ENCODE measurements at regions not wholly inside any gene's neighbourhood (a gene's known extent, or its start where the extent isn't known, plus 50 kb on each side); places are given as distances from the start of the nearest gene placed in this dataset.

DNA sequence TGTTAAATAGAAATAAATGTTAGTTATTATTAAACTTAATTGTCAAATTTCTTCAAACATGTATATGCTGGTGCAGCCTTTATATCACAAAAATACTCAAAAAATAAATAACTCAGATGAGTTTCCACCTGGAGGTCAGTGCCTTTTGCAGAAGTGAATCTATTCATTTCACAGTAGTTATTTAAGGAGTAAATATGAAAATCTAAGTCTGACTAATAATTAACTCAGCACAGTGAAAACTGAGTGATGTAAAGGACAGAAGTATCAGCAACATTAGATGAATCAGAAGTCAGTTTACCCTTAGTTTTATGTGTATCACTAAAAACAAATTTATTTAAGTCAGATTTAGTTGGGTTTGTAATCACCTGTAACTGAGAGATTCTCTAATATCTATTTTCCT lies 2135.4 kb downstream of the MRPL39 start:
- H3K4me2 ChIP-seq = no peak overlapping the region
- TF ChIP-seq Cebpa-rat (IDR thresholded peaks at IDR 0.05) = no peak
- no peaks in the 10 kb centered on the region for H3K27me3 ChIP-seq
- no peaks in the 10 kb centered on the region for H3K9me3 ChIP-seq (replicated peaks in 1 of 11)
- H3K4me1 ChIP-seq = no peaks in the 10 kb centered on the region
- H3K9ac ChIP-seq = no peak overlapping the region
- no peak overlapping the region for H3K27ac ChIP-seq
- H4K20me1 ChIP-seq = no peaks in the 10 kb centered on the region
- H3K36me3 ChIP-seq = no peaks in the 10 kb centered on the region
- H3K4me3 ChIP-seq = no peak overlapping the region

DNA sequence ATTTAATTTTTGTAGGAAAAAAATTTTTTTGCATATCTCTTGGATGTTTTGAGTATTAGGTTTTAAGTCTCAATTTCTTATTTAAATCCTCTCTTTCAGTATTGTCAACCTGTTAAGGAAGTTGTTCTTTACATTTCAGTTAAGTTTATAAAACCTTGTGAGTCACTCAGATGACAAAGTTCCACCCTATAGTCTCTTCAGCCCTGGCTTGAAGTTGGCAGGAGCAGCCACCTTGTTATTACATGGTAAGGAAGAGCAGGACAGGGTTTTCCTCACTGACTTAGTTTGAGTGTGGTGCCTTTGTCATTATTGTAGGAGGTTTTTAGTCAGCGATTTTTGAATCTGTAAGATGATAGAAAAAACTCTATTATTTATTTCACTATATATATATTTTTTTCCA lies 2143.9 kb downstream of the MRPL39 start:
- H3K27ac ChIP-seq = no peak overlapping the region
- no peak overlapping the region for H3K4me3 ChIP-seq
- no peaks in the 10 kb centered on the region for H3K36me3 ChIP-seq
- H3K4me2 ChIP-seq = no peak overlapping the region
- no peak overlapping the region for H3K9ac ChIP-seq
- H3K4me1 ChIP-seq = no peaks in the 10 kb centered on the region
- H3K27me3 ChIP-seq = no peaks in the 10 kb centered on the region
- TF ChIP-seq Cebpa-rat (IDR thresholded peaks at IDR 0.05) = no peak
- H4K20me1 ChIP-seq = no peaks in the 10 kb centered on the region
- no peaks in the 10 kb centered on the region; a peak in 1 of 22 replicates for H3K9me3 ChIP-seq (replicated peaks in 1 of 11)

DNA sequence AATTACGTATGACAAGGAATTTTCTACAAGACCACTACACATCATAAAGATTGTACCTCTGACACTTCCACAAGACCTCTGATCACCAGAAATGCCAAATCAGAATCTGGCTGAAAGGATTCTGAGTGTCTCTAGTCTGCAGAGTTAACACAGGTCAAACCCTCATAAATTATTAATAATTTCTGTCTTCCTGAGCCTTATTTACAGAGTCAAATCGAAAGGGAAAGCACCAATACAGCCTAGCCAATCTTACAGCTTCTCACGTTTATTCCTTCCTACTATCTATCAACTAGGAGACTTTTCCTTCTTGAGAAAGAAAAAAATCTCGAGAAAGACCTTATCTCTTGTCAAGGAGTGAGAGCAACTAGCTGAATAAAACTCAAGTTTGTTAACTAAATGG lies 2151.6 kb downstream of the MRPL39 start:
- Histone ChIP-seq H3K36me3 (no peaks in the 10 kb centered on the region), H3K27me3 (no peaks in the 10 kb centered on the region), H3K4me1 (peaks cover 0 to 4% (median 0%) of the 10 kb centered on the region in 10 experiments; a peak in 1 of 20 replicates), H3K27ac (no peak overlapping the region), H4K20me1 (no peaks in the 10 kb centered on the region), H3K4me3 (no peak overlapping the region), H3K9me3 (replicated peaks in 1 of 11) (peaks cover 0 to 11% (median 6%) of the 10 kb centered on the region in 11 experiments; a peak in 8 of 22 replicates), H3K4me2 (no peak overlapping the region), H3K9ac (no peak overlapping the region)
- TF ChIP-seq Cebpa-rat (IDR thresholded peaks at IDR 0.05) = no peak

DNA sequence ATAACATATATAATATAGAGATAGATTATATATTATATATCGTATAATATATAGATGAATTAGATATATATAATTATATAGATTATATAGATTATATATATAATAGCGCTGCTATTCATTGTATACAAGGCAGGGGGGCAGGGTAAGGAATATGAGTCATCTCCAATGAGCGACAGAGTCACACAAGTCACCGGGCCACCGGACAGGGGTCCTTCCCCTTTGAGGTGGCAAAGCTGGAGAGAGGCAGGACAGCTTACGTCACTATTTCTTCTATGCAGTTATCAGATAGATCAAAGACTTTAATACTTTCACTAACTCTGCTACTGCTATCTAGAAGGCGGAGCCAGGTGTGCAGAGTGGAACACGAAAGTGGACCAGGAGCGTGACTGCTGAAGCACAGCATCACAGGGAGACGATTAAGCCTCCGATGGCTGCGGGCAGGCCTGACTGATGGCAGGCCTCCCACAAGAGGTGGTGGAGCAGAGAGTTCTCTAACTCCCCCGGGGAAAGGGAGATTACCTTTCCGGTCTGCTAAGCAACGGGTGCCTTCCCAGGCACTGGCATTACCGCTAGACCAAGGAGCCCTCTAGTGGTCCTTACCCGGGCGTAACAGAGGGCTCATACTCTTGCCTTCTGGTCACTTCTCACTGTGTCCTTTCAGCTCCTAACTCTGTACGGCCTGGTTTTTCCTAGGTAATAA lies 2154.7 kb downstream of the MRPL39 start:
- Histone ChIP-seq H3K4me3 (no peak overlapping the region; a peak in 2 of 20 replicates), H3K36me3 (no peaks in the 10 kb centered on the region), H4K20me1 (no peaks in the 10 kb centered on the region), H3K27ac (no peak overlapping the region), H3K9ac (no peak overlapping the region), H3K4me2 (peak overlapping the region in 6 of 11 experiments; percentile 29 to 60 (median 41); a peak in 8 of 22 replicates), H3K4me1 (peaks cover 0 to 4% (median 0%) of the 10 kb centered on the region in 10 experiments; a peak in 1 of 20 replicates), H3K9me3 (replicated peaks in 1 of 11) (peaks cover 0 to 11% (median 6%) of the 10 kb centered on the region in 11 experiments; a peak in 8 of 22 replicates), H3K27me3 (no peaks in the 10 kb centered on the region)
- TF ChIP-seq Cebpa-rat (IDR thresholded peaks at IDR 0.05) = no peak

DNA sequence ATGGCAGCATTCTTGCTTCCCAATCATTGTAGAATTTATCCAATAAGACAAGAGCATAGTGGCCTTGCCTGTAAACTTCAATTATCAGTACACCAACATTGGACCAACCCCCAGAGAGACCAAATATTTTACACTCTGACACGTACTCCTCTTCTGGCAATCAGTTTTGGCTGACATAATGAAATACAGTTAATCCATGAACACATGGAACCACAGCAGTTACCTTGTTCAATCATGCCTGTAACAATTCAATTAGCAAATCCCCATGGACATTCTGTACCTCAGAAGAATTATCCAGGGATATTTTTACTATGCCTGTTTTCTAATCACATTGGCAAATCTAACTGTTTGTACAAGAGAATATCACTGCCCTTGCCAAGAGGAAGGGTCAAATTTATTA lies 2162.0 kb downstream of the MRPL39 start:
- Histone ChIP-seq H3K9me3 (replicated peaks in 1 of 11) (no peaks in the 10 kb centered on the region), H3K27me3 (no peaks in the 10 kb centered on the region), H4K20me1 (no peaks in the 10 kb centered on the region), H3K36me3 (no peaks in the 10 kb centered on the region), H3K9ac (no peak overlapping the region), H3K4me3 (no peak overlapping the region), H3K4me1 (no peaks in the 10 kb centered on the region), H3K4me2 (no peak overlapping the region), H3K27ac (no peak overlapping the region)
- no peak for TF ChIP-seq Cebpa-rat (IDR thresholded peaks at IDR 0.05)

DNA sequence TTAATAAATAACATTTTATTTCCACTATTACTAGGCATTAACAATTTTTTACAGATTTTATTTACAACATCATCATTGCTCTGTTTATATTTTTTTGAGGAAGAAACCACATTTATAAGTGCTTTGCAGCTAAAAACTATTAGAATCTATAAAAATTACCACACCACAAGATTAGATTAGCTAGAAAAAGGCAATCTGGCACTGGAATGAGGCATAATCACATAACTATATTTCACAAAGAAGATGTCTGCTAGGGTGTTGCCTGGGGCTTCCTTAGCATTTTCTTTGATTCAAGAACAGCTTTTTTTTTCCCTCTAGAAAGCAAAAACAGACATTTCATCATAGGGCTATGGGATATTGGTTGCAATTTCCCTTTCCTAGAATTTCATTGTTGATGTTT lies 2169.2 kb downstream of the MRPL39 start:
- Histone ChIP-seq H3K4me2 (no peak overlapping the region), H3K27me3 (no peaks in the 10 kb centered on the region), H3K4me3 (no peak overlapping the region), H3K4me1 (no peaks in the 10 kb centered on the region), H4K20me1 (no peaks in the 10 kb centered on the region), H3K36me3 (no peaks in the 10 kb centered on the region), H3K9ac (no peak overlapping the region), H3K27ac (no peak overlapping the region), H3K9me3 (replicated peaks in 1 of 11) (no peaks in the 10 kb centered on the region)
- TF ChIP-seq Cebpa-rat (IDR thresholded peaks at IDR 0.05) = no peak

DNA sequence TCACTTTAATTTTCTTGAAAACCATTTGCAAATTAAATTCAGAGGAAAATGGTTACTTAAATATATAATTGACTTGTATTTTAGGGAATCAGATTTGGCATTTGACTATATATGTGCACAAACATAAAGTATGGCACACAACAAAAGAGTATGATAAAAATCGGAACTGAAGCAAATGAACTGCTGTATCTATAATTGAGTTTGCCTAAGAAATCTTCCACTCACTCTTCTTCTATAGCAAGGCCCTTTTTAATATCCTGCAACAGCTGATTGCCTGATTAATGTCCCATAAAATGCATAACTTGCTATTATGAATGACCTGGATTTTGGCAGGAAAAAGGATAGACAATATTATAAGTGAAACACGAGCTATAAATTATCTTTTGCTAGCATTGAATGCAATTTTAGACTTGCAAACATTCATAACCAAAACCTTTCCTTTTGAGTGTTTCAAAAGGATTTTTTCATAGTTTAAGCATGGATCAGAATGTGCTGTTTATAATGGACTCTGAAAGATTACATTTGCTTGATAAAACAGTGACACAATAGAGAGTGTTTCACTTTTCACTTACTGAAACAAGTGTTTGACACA lies 2204.3 kb downstream of the MRPL39 start:
- H3K27ac ChIP-seq = no peak overlapping the region
- no peaks in the 10 kb centered on the region for H3K9me3 ChIP-seq (replicated peaks in 1 of 11)
- TF ChIP-seq Cebpa-rat (IDR thresholded peaks at IDR 0.05) = no peak

DNA sequence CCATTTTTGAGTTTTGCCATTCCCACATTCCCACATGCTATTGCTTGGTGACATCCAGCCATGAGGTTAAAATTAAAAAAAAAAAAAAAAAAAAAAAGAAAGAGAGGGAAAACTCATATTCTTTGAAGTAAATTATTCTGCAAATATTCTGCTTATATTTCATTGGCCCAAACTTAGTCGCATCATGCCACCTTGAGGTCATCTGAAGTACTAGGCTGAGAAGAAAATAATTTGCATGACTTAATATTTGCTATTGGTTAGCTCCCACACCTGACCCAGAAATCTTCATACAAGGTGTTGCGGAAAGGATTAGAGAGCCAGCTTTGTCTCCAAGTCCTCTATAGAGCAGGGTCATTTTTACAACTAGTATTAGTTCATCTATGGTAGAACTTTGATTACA lies 2206.0 kb downstream of the MRPL39 start:
- Histone ChIP-seq H3K9me3 (replicated peaks in 1 of 11) (no peaks in the 10 kb centered on the region), H4K20me1 (no peaks in the 10 kb centered on the region), H3K9ac (no peak overlapping the region), H3K4me1 (no peaks in the 10 kb centered on the region), H3K36me3 (no peaks in the 10 kb centered on the region), H3K4me3 (no peak overlapping the region), H3K27me3 (no peaks in the 10 kb centered on the region), H3K4me2 (no peak overlapping the region), H3K27ac (no peak overlapping the region)
- no peak for TF ChIP-seq Cebpa-rat (IDR thresholded peaks at IDR 0.05)

More for the DNA sequence above, 2204.3 kb downstream of the MRPL39 start:
- H4K20me1 ChIP-seq = no peaks in the 10 kb centered on the region
- no peak overlapping the region for H3K4me2 ChIP-seq
- H3K9ac ChIP-seq = no peak overlapping the region
- H3K27me3 ChIP-seq = no peaks in the 10 kb centered on the region
- H3K4me1 ChIP-seq = no peaks in the 10 kb centered on the region
- no peaks in the 10 kb centered on the region for H3K36me3 ChIP-seq
- no peak overlapping the region for H3K4me3 ChIP-seq

DNA sequence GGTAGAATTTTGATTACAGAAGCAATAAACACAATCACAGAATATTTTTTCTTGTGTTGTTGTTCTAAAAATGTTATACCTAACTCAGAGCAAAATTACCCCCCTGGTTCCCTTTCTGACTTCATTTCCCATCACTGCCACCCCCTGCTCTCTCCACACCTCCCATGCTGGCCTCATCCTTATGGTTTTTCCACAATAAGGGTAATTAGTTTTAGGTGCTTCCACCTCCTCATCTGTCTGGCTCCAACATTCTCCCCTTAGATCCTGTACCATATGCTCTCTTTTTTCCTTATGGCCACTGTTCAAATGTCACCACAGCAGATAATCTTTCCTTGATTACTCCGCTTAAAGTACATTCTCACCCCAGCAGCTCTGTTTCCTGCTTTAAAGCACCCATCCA lies 2208.6 kb downstream of the MRPL39 start:
- Histone ChIP-seq H4K20me1 (no peaks in the 10 kb centered on the region), H3K4me3 (no peak overlapping the region), H3K36me3 (no peaks in the 10 kb centered on the region)

DNA sequence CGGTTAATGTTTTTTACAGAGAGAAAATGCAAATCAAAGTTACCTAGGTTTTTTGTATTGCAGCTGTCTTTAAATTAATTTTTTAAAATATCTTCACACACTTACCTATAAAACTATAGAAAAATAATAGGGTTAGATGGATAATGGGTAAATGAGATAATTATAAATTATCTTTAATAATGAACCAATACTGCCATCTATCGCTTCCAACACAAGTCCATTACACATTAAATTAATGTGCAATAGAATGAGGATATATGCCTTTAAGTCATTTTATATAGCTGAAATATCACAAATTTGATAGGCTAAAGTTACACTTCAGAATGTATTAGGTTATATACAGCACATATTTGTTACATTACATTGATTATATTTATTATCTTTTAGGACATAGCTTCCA lies 2212.8 kb downstream of the MRPL39 start:
- H3K9ac ChIP-seq = no peak overlapping the region
- no peak for TF ChIP-seq Cebpa-rat (IDR thresholded peaks at IDR 0.05)
- no peak overlapping the region for H3K4me3 ChIP-seq
- no peaks in the 10 kb centered on the region for H3K27me3 ChIP-seq
- H3K36me3 ChIP-seq = no peaks in the 10 kb centered on the region
- H3K9me3 ChIP-seq (replicated peaks in 1 of 11) = no peaks in the 10 kb centered on the region
- H3K27ac ChIP-seq = no peak overlapping the region
- no peaks in the 10 kb centered on the region for H4K20me1 ChIP-seq
- H3K4me1 ChIP-seq = no peaks in the 10 kb centered on the region
- H3K4me2 ChIP-seq = no peak overlapping the region

More for the DNA sequence above, 2208.6 kb downstream of the MRPL39 start:
- no peak overlapping the region for H3K27ac ChIP-seq
- no peak for TF ChIP-seq Cebpa-rat (IDR thresholded peaks at IDR 0.05)
- H3K9ac ChIP-seq = no peak overlapping the region
- H3K27me3 ChIP-seq = no peaks in the 10 kb centered on the region
- H3K4me2 ChIP-seq = no peak overlapping the region
- no peaks in the 10 kb centered on the region for H3K4me1 ChIP-seq
- no peaks in the 10 kb centered on the region for H3K9me3 ChIP-seq (replicated peaks in 1 of 11)

Measured in BLaER1 treated with 17β-estradiol and CSF1 and Interleukin-3, amounts not matched to agents 10 nM and 100 nM (cell line).